ENCODE measurements at regions not wholly inside any gene's neighbourhood (a gene's known extent, or its start where the extent isn't known, plus 50 kb on each side); places are given as distances from the start of the nearest gene placed in this dataset.

DNA sequence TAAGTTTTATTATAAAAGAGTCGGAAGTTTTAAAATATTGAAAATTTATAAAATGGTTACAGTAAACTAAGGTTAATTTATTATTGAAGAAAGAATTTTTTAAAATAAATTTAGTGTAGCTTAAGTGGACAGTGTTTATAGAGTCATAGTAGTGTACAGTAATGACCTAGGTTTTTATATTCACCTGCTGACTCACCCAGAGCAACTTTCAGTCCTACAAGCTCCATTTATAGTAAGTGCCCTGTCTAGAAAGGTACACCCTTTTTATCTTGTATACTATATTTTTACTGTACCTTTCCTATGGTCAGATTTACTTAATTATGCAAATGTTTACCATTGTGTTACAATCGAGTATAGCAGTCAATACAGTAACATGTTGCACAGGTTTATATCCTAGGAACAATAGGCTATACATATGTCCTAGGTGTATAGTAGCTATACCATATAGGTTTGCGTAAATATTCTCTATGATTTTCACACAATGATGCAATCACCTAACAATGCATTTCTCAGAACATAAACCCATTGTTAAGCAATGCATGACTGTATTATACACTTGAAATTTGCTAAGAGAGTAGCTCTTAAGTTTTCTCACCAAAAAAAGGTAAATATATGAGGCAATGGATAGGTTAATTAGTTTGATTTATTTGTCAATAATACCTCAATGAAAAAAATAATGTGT is 106.9 kb upstream of the CD96 start:
- Histone ChIP-seq H4K20me1 (ENCODE audit: insufficient read depth) (no peaks in the 10 kb centered on the region), H3K4me2 (no peak overlapping the region), H3K27ac (ENCODE audit: low read depth in 2 of 2, low read length in 1 of 2) (no peak overlapping the region), H3K79me2 (ENCODE audit: insufficient read depth) (no peaks in the 10 kb centered on the region), H3K36me3 (replicated peaks in 1 of 2; ENCODE audit: control insufficient read depth in 1 of 2, insufficient read depth in 2 of 2, low read length in 1 of 2) (no peaks in the 10 kb centered on the region), H2AFZ (ENCODE audit: low read depth) (no peak overlapping the region), H3F3A (replicated peaks; ENCODE audit: insufficient read depth) (no peaks in the 10 kb centered on the region), H3K4me1 (ENCODE audit: control insufficient read depth in 1 of 2, insufficient read depth in 2 of 2, low read depth in 1 of 2, low read length in 1 of 2) (no peaks in the 10 kb centered on the region), H3K9me3 (no peaks in the 10 kb centered on the region), H3K27me3 (ENCODE audit: insufficient read depth) (no peaks in the 10 kb centered on the region), H3K9me2 (no peaks in the 10 kb centered on the region), H3K9ac (no peak overlapping the region), H3K4me3 (ENCODE audit: low read depth in 2 of 2, low read length in 1 of 2) (no peak overlapping the region)
- 52% methylated on average over 3 of the region's 3 CpGs for WGBS (ENCODE audit: low lambda C conversion rate)
- DNase-seq = no peak
- CTCF ChIA-PET = no interaction called here
- POLR2A ChIA-PET = no interaction called here
- TF ChIP-seq ZBTB33 (IDR thresholded peaks at IDR 0.05; ENCODE audit: borderline replicate concordance, low read depth) (no peak), RAD21 (IDR thresholded peaks at IDR 0.05; ENCODE audit: low read length) (no peak), REST (IDR thresholded peaks at IDR 0.05; ENCODE audit: low read depth, low read length) (no peak), NFIC (IDR thresholded peaks at IDR 0.05; ENCODE audit: borderline replicate concordance) (no peak), RXRA (IDR thresholded peaks at IDR 0.05; ENCODE audit: borderline replicate concordance, low read depth) (no peak), CTCF (IDR thresholded peaks at IDR 0.05) (no peak), RFX5 (IDR thresholded peaks at IDR 0.05; ENCODE audit: low read length) (no peak), TEAD4 (IDR thresholded peaks at IDR 0.05; ENCODE audit: borderline replicate concordance, insufficient read depth) (no peak), SIN3A (IDR thresholded peaks at IDR 0.05; ENCODE audit: borderline replicate concordance, low read depth, low read length) (no peak), TAF1 (IDR thresholded peaks at IDR 0.05; ENCODE audit: borderline replicate concordance, low read depth, low read length) (no peak)
